ENCODE measurements at regions not wholly inside any gene's neighbourhood (a gene's known extent, or its start where the extent isn't known, plus 50 kb on each side); places are given as distances from the start of the nearest gene placed in this dataset.

DNA sequence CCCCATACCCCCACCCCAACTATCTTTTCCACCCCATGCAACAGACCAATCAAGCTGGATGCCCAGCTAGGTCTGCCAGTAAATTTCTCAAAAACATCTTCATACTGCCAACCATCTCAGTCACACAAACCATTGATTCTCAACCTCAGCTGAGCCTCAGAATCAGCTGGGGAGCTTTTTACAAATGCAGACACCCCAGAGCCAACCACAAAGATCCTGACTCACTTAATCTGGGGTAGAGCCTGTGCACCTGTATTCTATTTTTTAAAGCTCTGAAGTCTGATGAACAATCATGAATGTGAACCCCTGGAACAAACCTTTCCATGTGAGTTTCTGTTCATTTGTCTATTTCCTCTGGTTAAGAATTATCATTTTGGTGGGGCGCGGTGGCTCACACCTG is 66.0 kb downstream of the ZNF281 start:
- no peaks in the 10 kb centered on the region for H3K27me3 ChIP-seq (ENCODE audit: control insufficient read depth, insufficient read depth, low read length)
- FAIRE-seq (no peak), DNase-seq (ENCODE audit: low read depth) (no peak)
- TF ChIP-seq, protein P1, sequence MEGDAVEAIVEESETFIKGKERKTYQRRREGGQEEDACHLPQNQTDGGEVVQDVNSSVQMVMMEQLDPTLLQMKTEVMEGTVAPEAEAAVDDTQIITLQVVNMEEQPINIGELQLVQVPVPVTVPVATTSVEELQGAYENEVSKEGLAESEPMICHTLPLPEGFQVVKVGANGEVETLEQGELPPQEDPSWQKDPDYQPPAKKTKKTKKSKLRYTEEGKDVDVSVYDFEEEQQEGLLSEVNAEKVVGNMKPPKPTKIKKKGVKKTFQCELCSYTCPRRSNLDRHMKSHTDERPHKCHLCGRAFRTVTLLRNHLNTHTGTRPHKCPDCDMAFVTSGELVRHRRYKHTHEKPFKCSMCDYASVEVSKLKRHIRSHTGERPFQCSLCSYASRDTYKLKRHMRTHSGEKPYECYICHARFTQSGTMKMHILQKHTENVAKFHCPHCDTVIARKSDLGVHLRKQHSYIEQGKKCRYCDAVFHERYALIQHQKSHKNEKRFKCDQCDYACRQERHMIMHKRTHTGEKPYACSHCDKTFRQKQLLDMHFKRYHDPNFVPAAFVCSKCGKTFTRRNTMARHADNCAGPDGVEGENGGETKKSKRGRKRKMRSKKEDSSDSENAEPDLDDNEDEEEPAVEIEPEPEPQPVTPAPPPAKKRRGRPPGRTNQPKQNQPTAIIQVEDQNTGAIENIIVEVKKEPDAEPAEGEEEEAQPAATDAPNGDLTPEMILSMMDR (IDR thresholded peaks at IDR 0.05; ENCODE audit: insufficient read depth, low read length, severe bottlenecking) = no peak
- H3K4me3 ChIP-seq (ENCODE audit: low read depth, low read length) = no peak overlapping the region
- no peaks in the 10 kb centered on the region for H3K36me3 ChIP-seq (ENCODE audit: control insufficient read depth, insufficient read depth, low read length)

GRCh38 chr1:200342511-200343311 is 67.1 kb downstream of the ZNF281 start:
- FAIRE-seq = no peak
- no peaks in the 10 kb centered on the region for H3K27me3 ChIP-seq (ENCODE audit: control insufficient read depth, insufficient read depth, low read length)

DNA sequence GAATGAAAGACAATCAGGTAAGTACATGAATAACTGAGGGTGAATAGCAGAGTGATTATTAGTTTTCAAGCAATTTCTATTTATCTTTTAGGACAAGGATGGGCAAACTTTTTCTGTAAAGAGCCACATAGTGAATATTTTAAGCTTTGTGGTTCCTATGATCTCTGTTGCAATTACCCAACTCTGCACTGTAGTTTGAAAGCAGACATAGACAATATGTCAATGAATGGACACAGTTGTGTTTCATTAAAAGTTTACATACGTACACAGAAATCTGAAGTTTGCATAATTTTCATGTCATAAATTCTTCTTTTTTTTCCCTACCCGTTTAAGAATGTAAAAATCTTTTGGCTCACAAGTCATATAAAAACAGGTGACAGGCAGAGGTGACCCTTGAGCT is 71.4 kb downstream of the ZNF281 start:
- no peak for DNase-seq (ENCODE audit: low read depth)
- TF ChIP-seq, protein P1 (IDR thresholded peaks at IDR 0.05; ENCODE audit: insufficient read depth, low read length, severe bottlenecking) = no peak
- Histone ChIP-seq H3K27me3 (ENCODE audit: control insufficient read depth, insufficient read depth, low read length) (no peaks in the 10 kb centered on the region), H3K4me3 (ENCODE audit: low read depth, low read length) (no peak overlapping the region), H3K36me3 (ENCODE audit: control insufficient read depth, insufficient read depth, low read length) (no peaks in the 10 kb centered on the region)
- FAIRE-seq = no peak

More at GRCh38 chr1:200342511-200343311, 67.1 kb downstream of the ZNF281 start:
- TF ChIP-seq, protein P1 (IDR thresholded peaks at IDR 0.05; ENCODE audit: insufficient read depth, low read length, severe bottlenecking) = no peak
- H3K36me3 ChIP-seq (ENCODE audit: control insufficient read depth, insufficient read depth, low read length) = no peaks in the 10 kb centered on the region
- DNase-seq (ENCODE audit: low read depth) = peak; percentile 38
- no peak overlapping the region for H3K4me3 ChIP-seq (ENCODE audit: low read depth, low read length)

GRCh38 chr1:200337831-200338230 is 72.0 kb downstream of the ZNF281 start:
- no peak for FAIRE-seq
- no peak overlapping the region for H3K4me3 ChIP-seq (ENCODE audit: low read depth, low read length)
- H3K36me3 ChIP-seq (ENCODE audit: control insufficient read depth, insufficient read depth, low read length) = no peaks in the 10 kb centered on the region
- no peak for DNase-seq (ENCODE audit: low read depth)
- H3K27me3 ChIP-seq (ENCODE audit: control insufficient read depth, insufficient read depth, low read length) = no peaks in the 10 kb centered on the region
- TF ChIP-seq, protein P1 (IDR thresholded peaks at IDR 0.05; ENCODE audit: insufficient read depth, low read length, severe bottlenecking) = no peak

DNA sequence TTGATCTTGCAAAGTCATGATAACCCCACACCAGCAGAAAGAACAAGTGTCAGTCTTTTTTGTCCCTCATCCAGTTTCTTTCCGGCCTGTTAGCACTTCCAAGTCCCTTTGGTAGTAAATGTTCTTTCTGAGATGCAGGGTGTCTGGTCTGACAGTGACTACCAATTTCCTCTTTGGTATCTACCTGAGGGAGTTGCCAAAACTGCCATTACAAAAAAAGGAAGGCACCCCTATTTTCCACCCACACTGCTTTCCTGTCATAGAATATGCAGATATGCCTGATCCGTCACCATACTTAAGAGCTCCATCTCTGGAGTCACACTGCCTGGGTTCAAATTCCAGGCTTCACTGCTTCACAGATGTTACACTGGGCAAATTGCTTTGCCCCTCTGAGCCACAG is 72.4 kb downstream of the ZNF281 start:
- TF ChIP-seq, protein P1 (IDR thresholded peaks at IDR 0.05; ENCODE audit: insufficient read depth, low read length, severe bottlenecking) = no peak
- Histone ChIP-seq H3K27me3 (ENCODE audit: control insufficient read depth, insufficient read depth, low read length) (no peaks in the 10 kb centered on the region), H3K36me3 (ENCODE audit: control insufficient read depth, insufficient read depth, low read length) (no peaks in the 10 kb centered on the region), H3K4me3 (ENCODE audit: low read depth, low read length) (no peak overlapping the region)
- DNase-seq (ENCODE audit: low read depth) (no peak), FAIRE-seq (no peak)
